GM21526 (cell line): ENCODE measurements at regions not wholly inside any gene's neighbourhood (a gene's known extent, or its start where the extent isn't known, plus 50 kb on each side); places are given as distances from the start of the nearest gene placed in this dataset.

Experiments
- ATAC-seq: cut with Tn5 transposase; IDR thresholded peaks from one replicate; pipeline ENCODE4 v1.9.1; 2021; ENCODE audit warnings: moderate library complexity; ENCODE audit not compliant: unreplicated experiment, low FRiP score

GRCh38 chr1:39107341-39108290 lies 81.5 kb downstream of the NDUFS5 start:
- no peak for ATAC-seq

- ATAC-seq, result no peak
Measured at GRCh38 chr1:39109644-39110043, 83.5 kb downstream of the NDUFS5 start.

GRCh38 chr1:39110325-39110851 lies 84.2 kb downstream of the NDUFS5 start:
- ATAC-seq, result no peak

GRCh38 chr1:39110882-39111281 lies 84.7 kb downstream of the NDUFS5 start:
- ATAC-seq, result no peak

- ATAC-seq, result no peak
Measured at GRCh38 chr1:39113109-39113743, 87.1 kb downstream of the NDUFS5 start.

- no peak for ATAC-seq
Measured at GRCh38 chr1:39115271-39116110, 89.0 kb upstream of the MACF1 start.

- ATAC-seq, result no peak
Measured at GRCh38 chr1:39116116-39116607, 88.3 kb upstream of the MACF1 start.

GRCh38 chr1:39116860-39117728 lies 87.4 kb upstream of the MACF1 start:
- ATAC-seq, result no peak

- ATAC-seq, result no peak
Measured at GRCh38 chr1:39117899-39118450, 86.5 kb upstream of the MACF1 start.

- ATAC-seq, result no peak
Measured at GRCh38 chr1:39122056-39122455, 82.4 kb upstream of the MACF1 start.

- ATAC-seq, result no peak
Measured at GRCh38 chr1:39124282-39124681, 80.2 kb upstream of the MACF1 start.

- ATAC-seq, result no peak
Measured at GRCh38 chr1:39127513-39127912, 77.0 kb upstream of the MACF1 start.

GRCh38 chr1:39128126-39128525 lies 76.4 kb upstream of the MACF1 start:
- no peak for ATAC-seq

- ATAC-seq, result no peak
Measured at GRCh38 chr1:39128959-39129358, 75.5 kb upstream of the MACF1 start.

GRCh38 chr1:39129514-39129913 lies 75.0 kb upstream of the MACF1 start:
- no peak for ATAC-seq

- ATAC-seq, result no peak
Measured at GRCh38 chr1:39130325-39130724, 74.2 kb upstream of the MACF1 start.

- no peak for ATAC-seq
Measured at GRCh38 chr1:39131940-39132339, 72.6 kb upstream of the MACF1 start.

GRCh38 chr1:39132505-39133339 lies 71.8 kb upstream of the MACF1 start:
- ATAC-seq, result no peak

- ATAC-seq, result no peak
Measured at GRCh38 chr1:39133340-39133684, 71.2 kb upstream of the MACF1 start.
